Testis (tissue), 2 donors: ENCODE measurements at regions not wholly inside any gene's neighbourhood (a gene's known extent, or its start where the extent isn't known, plus 50 kb on each side); places are given as distances from the start of the nearest gene placed in this dataset.

Experiments used
- POLR2A ChIP-seq: fragments of 450-650 bp; IDR thresholded peaks from one replicate; pipeline ENCODE4 v1.6.1; 2017; ENCODE audit warnings: antibody characterized with exemption, mild to moderate bottlenecking, moderate library complexity
- TF ChIP-seq, protein P1 (sequence below), 3 experiments: fragments of 450-650 bp in 2 of 3; fragments of 200-600 bp in 1 of 3; sonication (generic) in 1 of 3; IDR thresholded peaks; one replicate each; pipeline ENCODE4 v1.5.1; 2016 to 2019; ENCODE audit warnings: antibody characterized with exemption in 3 of 3, mild to moderate bottlenecking in 2 of 3, moderate library complexity in 1 of 3

DNA sequence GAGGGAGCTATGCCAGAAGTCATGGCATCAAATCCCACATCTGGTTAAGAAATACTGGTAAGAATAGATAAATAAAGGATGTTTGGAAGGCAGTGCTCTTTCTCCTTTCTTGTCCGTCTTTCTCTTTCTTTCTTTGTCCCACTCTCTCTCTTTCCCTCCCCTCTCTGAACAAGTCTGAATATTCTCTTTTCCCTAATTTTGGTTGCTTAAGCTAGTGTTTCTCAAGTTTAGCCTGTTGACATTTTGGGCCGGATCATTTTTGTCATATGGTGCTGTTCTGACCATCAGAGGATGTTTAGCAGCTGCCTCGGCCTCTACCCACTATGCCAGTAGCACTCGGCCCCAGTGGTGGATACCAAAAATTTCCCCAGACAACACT lies 405.3 kb upstream of the C2CD4B start:
- TF ChIP-seq, protein P1, sequence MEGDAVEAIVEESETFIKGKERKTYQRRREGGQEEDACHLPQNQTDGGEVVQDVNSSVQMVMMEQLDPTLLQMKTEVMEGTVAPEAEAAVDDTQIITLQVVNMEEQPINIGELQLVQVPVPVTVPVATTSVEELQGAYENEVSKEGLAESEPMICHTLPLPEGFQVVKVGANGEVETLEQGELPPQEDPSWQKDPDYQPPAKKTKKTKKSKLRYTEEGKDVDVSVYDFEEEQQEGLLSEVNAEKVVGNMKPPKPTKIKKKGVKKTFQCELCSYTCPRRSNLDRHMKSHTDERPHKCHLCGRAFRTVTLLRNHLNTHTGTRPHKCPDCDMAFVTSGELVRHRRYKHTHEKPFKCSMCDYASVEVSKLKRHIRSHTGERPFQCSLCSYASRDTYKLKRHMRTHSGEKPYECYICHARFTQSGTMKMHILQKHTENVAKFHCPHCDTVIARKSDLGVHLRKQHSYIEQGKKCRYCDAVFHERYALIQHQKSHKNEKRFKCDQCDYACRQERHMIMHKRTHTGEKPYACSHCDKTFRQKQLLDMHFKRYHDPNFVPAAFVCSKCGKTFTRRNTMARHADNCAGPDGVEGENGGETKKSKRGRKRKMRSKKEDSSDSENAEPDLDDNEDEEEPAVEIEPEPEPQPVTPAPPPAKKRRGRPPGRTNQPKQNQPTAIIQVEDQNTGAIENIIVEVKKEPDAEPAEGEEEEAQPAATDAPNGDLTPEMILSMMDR (IDR thresholded peaks at IDR 0.05) = no peak
- no peak for TF ChIP-seq POLR2A
